HUES48 (cell line): ENCODE measurements at regions not wholly inside any gene's neighbourhood (a gene's known extent, or its start where the extent isn't known, plus 50 kb on each side); places are given as distances from the start of the nearest gene placed in this dataset.

ENCODE experiments used
- H3K27ac ChIP-seq: one replicate; pipeline ENCODE4 v1.7.0; 2013; ENCODE audit warnings: low read depth, low read length, inconsistent platforms
- H3K27me3 ChIP-seq: 2 replicates; pipeline ENCODE4 v1.6.1; 2013; ENCODE audit warnings: mild to moderate bottlenecking, low read length; ENCODE audit not compliant: control insufficient read depth, insufficient read depth
- H3K36me3 ChIP-seq: 2 replicates; pipeline ENCODE4 v1.6.1; 2013; ENCODE audit warnings: low read length; ENCODE audit not compliant: control insufficient read depth, insufficient read depth
- H3K4me1 ChIP-seq: 2 replicates; pipeline ENCODE4 v1.6.1; 2013; ENCODE audit warnings: mild to moderate bottlenecking, low read length; ENCODE audit not compliant: control insufficient read depth, insufficient read depth
- H3K4me3 ChIP-seq: 2 replicates; pipeline ENCODE4 v1.5.1; 2013; ENCODE audit warnings: mild to moderate bottlenecking, low read depth, low read length
- H3K9ac ChIP-seq: 2 replicates; pipeline ENCODE4 v1.6.1; 2013; ENCODE audit warnings: mild to moderate bottlenecking, low read depth, low read length, moderate library complexity
- H3K9me3 ChIP-seq: 2 replicates; pipeline ENCODE4 v1.6.1; 2013; ENCODE audit warnings: low read length; ENCODE audit not compliant: control insufficient read depth, insufficient read depth

- Histone ChIP-seq H3K27me3 (no peaks in the 10 kb centered on the region), H3K36me3 (no peaks in the 10 kb centered on the region), H3K9ac (no peak overlapping the region), H3K4me1 (no peaks in the 10 kb centered on the region), H3K9me3 (no peaks in the 10 kb centered on the region), H3K27ac (no peak overlapping the region), H3K4me3 (no peak overlapping the region)
Observed at GRCh38 chr4:148813289-148813688, 371.1 kb upstream of the NR3C2 start.

DNA sequence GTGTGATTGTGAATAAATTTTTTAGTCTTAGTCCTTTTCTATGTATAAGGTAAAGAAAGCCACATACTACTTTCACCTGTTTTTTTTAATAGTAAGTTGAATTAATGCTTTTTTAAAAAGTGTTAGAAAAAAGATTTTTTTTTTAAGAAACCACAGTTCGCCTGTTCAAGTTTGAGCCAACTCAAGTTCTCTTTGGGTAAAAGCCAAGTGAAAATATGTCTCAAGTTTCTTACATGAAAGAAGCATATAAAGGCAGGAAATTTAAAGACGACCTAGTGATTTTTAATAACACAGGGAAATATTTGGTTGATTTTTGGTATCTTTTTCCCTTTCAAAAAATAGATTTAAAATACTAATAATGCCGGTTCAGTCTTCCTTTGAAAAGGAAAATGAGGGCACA lies 369.9 kb upstream of the NR3C2 start:
- no peak overlapping the region for H3K27ac ChIP-seq
- no peak overlapping the region for H3K4me3 ChIP-seq
- H3K9ac ChIP-seq = no peak overlapping the region

GRCh38 chr4:148810461-148810860 lies 368.2 kb upstream of the NR3C2 start:
- H3K9ac ChIP-seq = no peak overlapping the region
- H3K9me3 ChIP-seq = no peaks in the 10 kb centered on the region; the same call in 1 of the 2 replicates
- no peaks in the 10 kb centered on the region for H3K27me3 ChIP-seq
- H3K4me1 ChIP-seq = no peaks in the 10 kb centered on the region
- no peaks in the 10 kb centered on the region for H3K36me3 ChIP-seq
- no peak overlapping the region for H3K4me3 ChIP-seq
- H3K27ac ChIP-seq = no peak overlapping the region

More for the DNA sequence above, 369.9 kb upstream of the NR3C2 start:
- Histone ChIP-seq H3K36me3 (no peaks in the 10 kb centered on the region), H3K9me3 (no peaks in the 10 kb centered on the region), H3K27me3 (no peaks in the 10 kb centered on the region), H3K4me1 (no peaks in the 10 kb centered on the region)

DNA sequence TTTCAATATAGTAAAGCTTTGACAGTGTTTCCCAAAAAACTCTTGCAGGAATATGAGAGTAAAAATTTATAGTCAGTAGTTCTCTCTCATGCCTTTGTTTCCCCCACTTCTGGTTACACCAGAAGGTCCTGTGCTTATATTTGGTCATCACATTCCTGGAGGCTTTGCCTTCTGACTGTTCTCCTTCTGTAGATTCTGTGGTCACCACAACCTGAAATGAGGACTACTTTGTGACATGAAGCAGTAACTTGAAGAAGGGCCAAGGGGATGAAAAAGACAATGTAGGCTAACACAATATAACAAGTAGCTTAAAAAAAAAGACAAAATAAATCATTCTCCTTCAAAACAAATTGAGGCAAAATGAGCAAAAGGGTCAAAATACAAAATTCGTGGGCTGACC lies 366.2 kb upstream of the NR3C2 start:
- Histone ChIP-seq H3K27ac (no peak overlapping the region), H3K4me1 (no peaks in the 10 kb centered on the region), H3K27me3 (no peaks in the 10 kb centered on the region), H3K4me3 (no peak overlapping the region), H3K9ac (no peak overlapping the region), H3K36me3 (no peaks in the 10 kb centered on the region), H3K9me3 (no peaks in the 10 kb centered on the region; the same call in 1 of the 2 replicates)

DNA sequence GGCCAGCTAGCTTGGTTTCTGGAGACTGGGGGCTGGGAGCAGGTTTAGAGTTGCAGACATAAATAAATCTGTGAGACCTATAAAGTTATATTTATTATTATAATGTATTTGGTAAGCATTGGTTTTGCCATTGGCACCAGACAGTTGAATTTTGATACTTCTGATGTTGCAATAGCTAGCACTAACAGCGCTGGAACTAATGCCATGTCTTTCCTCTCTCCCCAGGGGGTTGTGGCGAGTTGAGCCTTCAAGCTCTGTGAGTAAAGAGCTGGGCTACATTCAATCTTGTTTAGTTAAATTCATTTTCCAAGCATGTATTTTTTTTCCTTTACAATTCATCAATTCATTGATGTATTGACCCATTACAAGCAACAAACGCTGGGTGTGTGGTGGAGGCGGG lies 358.7 kb upstream of the NR3C2 start:
- Histone ChIP-seq H3K9ac (no peak overlapping the region), H3K27ac (no peak overlapping the region), H3K4me1 (no peaks in the 10 kb centered on the region), H3K9me3 (no peaks in the 10 kb centered on the region), H3K4me3 (no peak overlapping the region), H3K36me3 (no peaks in the 10 kb centered on the region), H3K27me3 (no peaks in the 10 kb centered on the region)

DNA sequence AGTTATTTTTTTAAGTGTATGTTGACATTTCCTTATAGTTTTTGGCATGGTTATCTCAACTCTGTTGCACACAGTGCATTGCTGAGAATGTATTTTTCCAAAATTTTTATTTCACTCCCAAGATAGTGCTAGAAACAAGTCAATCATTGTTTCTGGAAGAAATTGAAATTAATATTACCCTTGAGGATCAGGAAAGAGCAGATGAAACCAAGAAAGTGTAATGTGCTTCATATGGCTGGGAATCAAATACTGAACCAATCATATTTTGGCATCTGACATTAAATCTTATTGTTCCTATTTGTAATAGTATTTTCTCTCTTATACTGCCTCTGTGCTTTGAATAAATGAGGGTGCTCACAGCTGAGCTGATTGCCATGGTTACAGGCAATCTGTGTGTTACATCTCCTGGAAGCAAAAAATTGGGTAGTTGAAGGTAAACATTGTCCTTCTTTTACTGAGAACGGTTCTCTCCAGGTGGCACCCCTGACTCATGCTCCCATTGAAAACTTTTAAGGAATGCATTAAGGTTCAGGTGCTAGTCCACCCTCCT lies 358.2 kb upstream of the NR3C2 start:
- Histone ChIP-seq H3K4me1 (peaks cover 3% of the 10 kb centered on the region; the same call in 1 of the 2 replicates), H3K27me3 (no peaks in the 10 kb centered on the region), H3K36me3 (no peaks in the 10 kb centered on the region), H3K9ac (no peak overlapping the region), H3K9me3 (no peaks in the 10 kb centered on the region), H3K27ac (no peak overlapping the region), H3K4me3 (no peak overlapping the region)

DNA sequence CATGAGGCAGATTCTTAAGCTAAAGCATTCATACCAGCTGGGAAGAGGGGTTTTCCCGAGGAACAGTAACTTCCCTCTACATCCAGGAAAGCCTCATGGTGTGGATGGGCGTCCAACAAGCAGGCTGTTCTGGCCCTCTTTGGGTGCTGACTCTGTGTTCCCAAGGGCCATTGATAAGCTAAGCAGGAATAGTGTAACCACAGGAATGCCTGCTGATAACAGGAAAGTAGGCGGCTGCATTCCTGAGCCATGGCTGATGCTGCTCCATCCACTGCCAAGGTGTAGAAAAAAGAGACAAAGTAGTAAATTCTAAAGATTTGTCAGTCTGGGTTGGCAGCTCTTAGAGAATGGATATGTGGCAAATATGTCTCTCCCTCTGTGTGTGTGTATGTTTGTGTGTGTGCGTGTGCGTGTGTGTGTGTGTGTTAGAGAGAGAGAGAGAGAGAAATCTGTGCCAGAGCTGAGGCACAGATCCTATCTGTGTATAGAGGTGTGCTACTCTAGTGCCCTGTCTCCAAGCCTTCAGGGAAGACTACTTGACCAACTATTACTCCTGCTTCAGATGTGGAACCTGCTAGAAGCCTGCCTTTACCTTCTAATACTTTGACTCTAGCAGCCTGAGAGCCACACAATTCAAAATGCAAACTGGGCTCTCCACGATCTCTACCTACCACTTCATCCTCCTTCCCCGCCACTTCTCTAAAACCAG lies 353.1 kb upstream of the NR3C2 start:
- no peaks in the 10 kb centered on the region for H3K36me3 ChIP-seq
- no peaks in the 10 kb centered on the region for H3K9me3 ChIP-seq
- H3K4me1 ChIP-seq = peaks cover 13% of the 10 kb centered on the region; the same call in 1 of the 2 replicates
- no peak overlapping the region for H3K27ac ChIP-seq
- no peaks in the 10 kb centered on the region for H3K27me3 ChIP-seq
- no peak overlapping the region for H3K4me3 ChIP-seq
- H3K9ac ChIP-seq = no peak overlapping the region

DNA sequence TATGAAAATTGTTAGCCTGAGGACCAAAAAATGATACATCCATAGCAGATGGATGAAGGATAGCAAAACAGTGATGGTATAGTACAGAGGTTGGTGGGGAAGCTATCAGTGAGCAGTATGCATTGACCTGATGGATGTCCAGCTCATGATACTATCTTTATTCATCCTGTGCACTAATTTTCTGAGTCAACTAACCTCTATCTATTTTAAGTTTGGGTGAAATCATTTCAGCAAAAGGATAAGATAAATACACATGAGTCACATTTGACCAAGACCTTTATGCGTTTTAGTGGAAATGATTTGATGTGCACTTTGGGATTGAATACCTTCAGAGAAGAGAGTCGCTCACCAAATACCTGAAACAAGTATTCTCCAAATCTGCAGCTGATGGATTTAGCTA lies 351.0 kb upstream of the NR3C2 start:
- Histone ChIP-seq H3K4me3 (no peak overlapping the region), H3K9ac (no peak overlapping the region), H3K9me3 (no peaks in the 10 kb centered on the region), H3K4me1 (peaks cover 13% of the 10 kb centered on the region; the same call in 1 of the 2 replicates), H3K27ac (no peak overlapping the region), H3K36me3 (no peaks in the 10 kb centered on the region), H3K27me3 (no peaks in the 10 kb centered on the region)

GRCh38 chr4:148790691-148791090 lies 348.5 kb upstream of the NR3C2 start:
- Histone ChIP-seq H3K9ac (no peak overlapping the region), H3K27me3 (no peaks in the 10 kb centered on the region), H3K27ac (no peak overlapping the region), H3K9me3 (no peaks in the 10 kb centered on the region), H3K36me3 (no peaks in the 10 kb centered on the region), H3K4me1 (peaks cover 26% of the 10 kb centered on the region), H3K4me3 (no peak overlapping the region)

DNA sequence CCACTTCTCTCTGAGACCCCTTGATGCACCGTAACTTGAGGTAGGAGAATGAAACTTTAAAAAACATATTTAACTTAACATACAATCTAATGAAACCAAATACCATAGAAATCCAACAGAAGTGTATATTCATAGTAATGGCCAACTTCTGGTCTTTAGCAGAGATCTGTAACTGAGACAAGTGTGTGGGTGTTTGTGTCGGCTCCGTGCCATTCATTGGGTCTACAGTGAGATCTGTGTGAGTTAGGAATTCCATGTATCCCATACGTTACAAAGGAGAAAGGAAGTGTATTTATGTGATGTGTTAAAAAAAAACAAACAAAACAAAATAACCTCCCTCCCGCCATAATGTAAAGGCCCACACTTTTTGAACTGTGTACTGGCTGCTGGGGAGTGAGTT lies 348.0 kb upstream of the NR3C2 start:
- Histone ChIP-seq H3K4me1 (peaks cover 21% of the 10 kb centered on the region), H3K27me3 (no peaks in the 10 kb centered on the region), H3K36me3 (no peaks in the 10 kb centered on the region), H3K27ac (no peak overlapping the region), H3K9ac (no peak overlapping the region), H3K9me3 (no peaks in the 10 kb centered on the region), H3K4me3 (no peak overlapping the region)

GRCh38 chr4:148787831-148788477 lies 345.7 kb upstream of the NR3C2 start:
- Histone ChIP-seq H3K9ac (no peak overlapping the region), H3K9me3 (no peaks in the 10 kb centered on the region), H3K36me3 (no peaks in the 10 kb centered on the region), H3K4me3 (no peak overlapping the region), H3K27me3 (no peaks in the 10 kb centered on the region), H3K27ac (no peak overlapping the region), H3K4me1 (peaks cover 17% of the 10 kb centered on the region)
